K562 (cell line): ENCODE measurements at regions not wholly inside any gene's neighbourhood (a gene's known extent, or its start where the extent isn't known, plus 50 kb on each side); places are given as distances from the start of the nearest gene placed in this dataset.

Source experiments
- ATAC-seq: fragments of 200-7000 bp; cut with Tn5 transposase; 3 replicates; pipeline ENCODE4 v1.9.1; 2020; ENCODE audit warnings: moderate library complexity
- BruUV-seq: library from RNA; stranded (reverse); fragments of 400-500 nt; replicated peaks from 2 replicates; lab custom pipeline; 2021; lab: Mats Ljungman, UMichigan
- CTCF ChIA-PET: fragments of 300-600 bp; formaldehyde crosslinking; extraction: SDS; loops from one replicate; lab custom pipeline; 2021; ENCODE audit warnings: low intra/inter-chr PET ratio; lab: Yijun Ruan, JAX
- POLR2A ChIA-PET: fragments of 300-600, 350-650 bp; sonication (Branson Sonifier 250); formaldehyde crosslinking; extraction: SDS; loops from one replicate; lab custom pipeline; 2021; ENCODE audit warnings: antibody characterized with exemption, inconsistent platforms; lab: Yijun Ruan, JAX
- DNase-seq, 4 experiments: peaks; one replicate each; pipeline versions ENCODE4 v3.0.0 to v3.0.0-alpha.2; 2011 to 2018; ENCODE audit warnings: low spot score in 3 of 4, mixed read lengths in 3 of 4; ENCODE audit errors: extremely low read depth in 1 of 4
- FAIRE-seq: peaks from 2 replicates; lab custom pipeline; 2011; peaks lifted over from hg19 to GRCh38; lab: Jason Lieb, UNC
- H2AFZ ChIP-seq: 2 replicates; pipeline ENCODE4 v1.6.0; 2011; ENCODE audit warnings: low read depth, low read length, control low read depth, inconsistent platforms
- H3K27ac ChIP-seq: fragments of 200-600 bp; 3 replicates; pipeline ENCODE4 v1.8.0; 2011; ENCODE audit warnings: low read depth, mild to moderate bottlenecking, control low read depth, inconsistent platforms, low read length, moderate library complexity, mixed read lengths; ENCODE audit errors: extremely low read depth
- H3K27me3 ChIP-seq, 2 experiments: fragments of 300-600 bp in 1 of 2; 2 replicates in 1 of 2; 3 replicates in 1 of 2; pipeline versions ENCODE4 v1.6.0 to v1.8.0; 2011; ENCODE audit warnings: inconsistent platforms in 2 of 2, low read length in 2 of 2, mild to moderate bottlenecking in 1 of 2, mixed read lengths in 1 of 2, moderate library complexity in 1 of 2; ENCODE audit not compliant: control insufficient read depth in 2 of 2, insufficient read depth in 2 of 2
- H3K36me3 ChIP-seq: fragments of 300-600 bp; 3 replicates; pipeline ENCODE4 v1.8.0; 2011; ENCODE audit warnings: mild to moderate bottlenecking, low read length, inconsistent platforms; ENCODE audit not compliant: control insufficient read depth, insufficient read depth
- H3K4me1 ChIP-seq, 2 experiments: fragments of 200-600 bp in 1 of 2; replicated peaks in 1 of 2; 2 replicates in 1 of 2; 3 replicates in 1 of 2; pipeline versions ENCODE4 v1.5.1 to v1.8.0; 2011; ENCODE audit warnings: inconsistent platforms in 2 of 2, low read length in 2 of 2, mild to moderate bottlenecking in 1 of 2, mixed read lengths in 1 of 2, moderate library complexity in 1 of 2; ENCODE audit not compliant: control insufficient read depth in 2 of 2, insufficient read depth in 2 of 2
- H3K4me2 ChIP-seq: 2 replicates; pipeline ENCODE4 v1.6.1; 2011; ENCODE audit warnings: low read length, control low read depth, inconsistent platforms, mixed read lengths; ENCODE audit not compliant: insufficient read depth
- H3K4me3 ChIP-seq: fragments of 200-600 bp; sonication (generic), shearing (Covaris generic); 2 replicates; pipeline ENCODE4 v1.5.1; 2016; ENCODE audit warnings: control low read depth, inconsistent platforms
- H3K79me2 ChIP-seq: fragments of 200-600 bp; 3 replicates; pipeline ENCODE4 v1.8.0; 2011; ENCODE audit warnings: low read length, inconsistent platforms; ENCODE audit not compliant: control insufficient read depth, insufficient read depth
- H3K9ac ChIP-seq, 2 experiments: 2 replicates each; pipeline versions ENCODE4 v1.6.0 to v1.6.1; 2011; ENCODE audit warnings: low read depth in 2 of 2, low read length in 2 of 2, control low read depth in 1 of 2, inconsistent platforms in 1 of 2, mild to moderate bottlenecking in 1 of 2, mixed read lengths in 1 of 2; ENCODE audit not compliant: insufficient read depth in 1 of 2
- H3K9me1 ChIP-seq: one replicate; pipeline ENCODE4 v1.6.0; 2011; ENCODE audit warnings: inconsistent platforms, mild to moderate bottlenecking, low read length, moderate library complexity; ENCODE audit not compliant: control insufficient read depth, insufficient read depth
- H3K9me3 ChIP-seq: replicated peaks from 2 replicates; pipeline ENCODE4 v1.5.1; 2011; ENCODE audit warnings: low read depth, low read length, inconsistent platforms; ENCODE audit not compliant: control insufficient read depth, insufficient read depth
- H4K20me1 ChIP-seq: replicated peaks from 2 replicates; pipeline ENCODE4 v1.6.1; 2011; ENCODE audit warnings: low read length, inconsistent platforms, mixed read lengths; ENCODE audit not compliant: control insufficient read depth, insufficient read depth
- ATF3 ChIP-seq, 2 experiments: fragments of 450-650 bp in 1 of 2; sonication (generic) in 1 of 2; formaldehyde crosslinking in 1 of 2; IDR thresholded peaks in 1 of 2; conservative IDR thresholded peaks in 1 of 2; 2 replicates each; pipeline versions ENCODE4 v1.6.1 to v1.8.1; 2016 to 2023; ENCODE audit warnings: mild to moderate bottlenecking in 2 of 2, moderate library complexity in 2 of 2, inconsistent platforms in 1 of 2, missing genetic modification reagents in 1 of 2
- IFI16 ChIP-seq: fragments of 250-450 bp; sonication (Bioruptor Pico); IDR thresholded peaks from 2 replicates; pipeline ENCODE4 v2.1.2; 2022; ENCODE audit warnings: mild to moderate bottlenecking, inconsistent platforms
- PCBP1 ChIP-seq: fragments of 200-400 bp; formaldehyde crosslinking; IDR thresholded peaks from 2 replicates; pipeline ENCODE4 v1.6.1; 2018; ENCODE audit warnings: mild to moderate bottlenecking, low read depth, low read length; ENCODE audit not compliant: poor library complexity, severe bottlenecking
- ZNF655 ChIP-seq: fragments of 250-450 bp; sonication (Bioruptor Pico); IDR thresholded peaks from 2 replicates; pipeline ENCODE4 v1.5.0; 2021
- WGBS: fragments of 100-300 bp; shearing (Covaris generic); methylation state at CpG from one replicate; pipeline ENCODE4 v1.1.6; 2016; ENCODE audit warnings: low coverage, mixed read lengths; ENCODE audit not compliant: insufficient coverage; ENCODE audit errors: missing lambda C conversion rate; 5-methylcytosine and 5-hydroxymethylcytosine counted together
- in situ Hi-C: fragments of 300-500 bp; cut with MboI; formaldehyde crosslinking; loops from 4 replicates; pipeline ENCODE4 v1.15.0; 2018; ENCODE audit warnings: inconsistent platforms, mixed read lengths
- intact Hi-C: fragments of 100-400 bp; cut with micrococcal nuclease; formaldehyde crosslinking; loops from 2 replicates; pipeline ENCODE4 v1.14.2; 2022

- no peak overlapping the region for H3K9ac ChIP-seq
- H3K27me3 ChIP-seq, result no peaks in the 10 kb centered on the region
- H3K4me2 ChIP-seq, result no peak overlapping the region
- H4K20me1 ChIP-seq, result no peaks in the 10 kb centered on the region
- intact Hi-C loops (no loop called here), in situ Hi-C loops (no loop called here)
- WGBS, result 3% methylated on average over 4 of the region's 4 CpGs
- H3K4me3 ChIP-seq, result no peak overlapping the region
- H3K36me3 ChIP-seq, result no peaks in the 10 kb centered on the region
- FAIRE-seq (no peak), DNase-seq (no peak), ATAC-seq (no peak)
- H3K9me1 ChIP-seq, result no peaks in the 10 kb centered on the region
- POLR2A ChIA-PET, result interaction anchor here (0.6 to 0.7 kb wide), 2 partner anchors 1252 to 1706 kb away, joined by 3 to 4 read pairs; no protein-coding TSS in a partner anchor
- BruUV-seq, result no TSS peak
- H3K9me3 ChIP-seq, result no peaks in the 10 kb centered on the region
- H3K79me2 ChIP-seq, result no peaks in the 10 kb centered on the region
- H3K27ac ChIP-seq, result no peak overlapping the region
- H2AFZ ChIP-seq, result no peak overlapping the region
- TF ChIP-seq IFI16 (CRISPR knock-in tag) (no peak), ATF3 (IDR thresholded peaks at IDR 0.05) (peak; percentile 57), ATF3 (CRISPR knock-in tag; conservative IDR thresholded peaks at IDR 0.05) (no peak)
- CTCF ChIA-PET, result no interaction called here
- H3K4me1 ChIP-seq, result no peaks in the 10 kb centered on the region
These were observed 1631.9 kb upstream of the CDH6 start for GRCh38 chr5:29561564-29561963.

GRCh38 chr5:29550523-29550922 is 1643.0 kb upstream of the CDH6 start:
- no peaks in the 10 kb centered on the region for H3K36me3 ChIP-seq
- no TSS peak for BruUV-seq
- intact Hi-C loops (no loop called here), in situ Hi-C loops (no loop called here)
- H3K27me3 ChIP-seq, result no peaks in the 10 kb centered on the region
- H2AFZ ChIP-seq, result no peak overlapping the region
- no peak overlapping the region for H3K4me3 ChIP-seq
- ChIA-PET POLR2A (interaction anchor here (0.7 kb wide), 1 partner anchor 715 kb away, joined by 3 read pairs; no protein-coding TSS in a partner anchor), CTCF (no interaction called here)
- no peaks in the 10 kb centered on the region for H3K79me2 ChIP-seq
- H3K27ac ChIP-seq, result no peak overlapping the region
- H3K9me1 ChIP-seq, result no peaks in the 10 kb centered on the region
- H3K9me3 ChIP-seq, result no peaks in the 10 kb centered on the region
- no peaks in the 10 kb centered on the region for H4K20me1 ChIP-seq
- no peak overlapping the region for H3K4me2 ChIP-seq
- H3K4me1 ChIP-seq, result no peaks in the 10 kb centered on the region
- no peak overlapping the region for H3K9ac ChIP-seq
- FAIRE-seq, result no peak
- 9% methylated on average over 2 of the region's 2 CpGs for WGBS
- no peak for ATAC-seq
- DNase-seq, result no peak
- TF ChIP-seq PCBP1 (no peak), ZNF655 (no peak)
